ENCODE measurements at regions not wholly inside any gene's neighbourhood (a gene's known extent, or its start where the extent isn't known, plus 50 kb on each side); places are given as distances from the start of the nearest gene placed in this dataset.

GRCh38 chr17:45649796-45650195 lies 134.3 kb upstream of the CRHR1 start:
- TF ChIP-seq, protein P1, sequence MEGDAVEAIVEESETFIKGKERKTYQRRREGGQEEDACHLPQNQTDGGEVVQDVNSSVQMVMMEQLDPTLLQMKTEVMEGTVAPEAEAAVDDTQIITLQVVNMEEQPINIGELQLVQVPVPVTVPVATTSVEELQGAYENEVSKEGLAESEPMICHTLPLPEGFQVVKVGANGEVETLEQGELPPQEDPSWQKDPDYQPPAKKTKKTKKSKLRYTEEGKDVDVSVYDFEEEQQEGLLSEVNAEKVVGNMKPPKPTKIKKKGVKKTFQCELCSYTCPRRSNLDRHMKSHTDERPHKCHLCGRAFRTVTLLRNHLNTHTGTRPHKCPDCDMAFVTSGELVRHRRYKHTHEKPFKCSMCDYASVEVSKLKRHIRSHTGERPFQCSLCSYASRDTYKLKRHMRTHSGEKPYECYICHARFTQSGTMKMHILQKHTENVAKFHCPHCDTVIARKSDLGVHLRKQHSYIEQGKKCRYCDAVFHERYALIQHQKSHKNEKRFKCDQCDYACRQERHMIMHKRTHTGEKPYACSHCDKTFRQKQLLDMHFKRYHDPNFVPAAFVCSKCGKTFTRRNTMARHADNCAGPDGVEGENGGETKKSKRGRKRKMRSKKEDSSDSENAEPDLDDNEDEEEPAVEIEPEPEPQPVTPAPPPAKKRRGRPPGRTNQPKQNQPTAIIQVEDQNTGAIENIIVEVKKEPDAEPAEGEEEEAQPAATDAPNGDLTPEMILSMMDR (conservative IDR thresholded peaks at IDR 0.05; ENCODE audit: low read length) = no peak
- no peak for TF ChIP-seq EZH2phosphoT487 (IDR thresholded peaks at IDR 0.05; ENCODE audit: borderline replicate concordance)

Measured in Loucy (cell line).